GM12864 (cell line): ENCODE measurements at regions not wholly inside any gene's neighbourhood (a gene's known extent, or its start where the extent isn't known, plus 50 kb on each side); places are given as distances from the start of the nearest gene placed in this dataset.

Experiments used
- DNase-seq: peaks from one replicate; pipeline ENCODE4 v3.0.0-alpha.2; 2011; ENCODE audit warnings: low read depth
- H3K4me3 ChIP-seq: 2 replicates; pipeline ENCODE4 v1.5.1; 2011; ENCODE audit warnings: mild to moderate bottlenecking, low read depth, low read length, control low read depth
- TF ChIP-seq, protein P1 (sequence below): IDR thresholded peaks from 2 replicates; pipeline ENCODE4 v1.5.1; 2011; ENCODE audit warnings: low read depth, mild to moderate bottlenecking, moderate library complexity, low read length, control low read depth, inconsistent platforms; ENCODE audit errors: missing control alignments

DNA sequence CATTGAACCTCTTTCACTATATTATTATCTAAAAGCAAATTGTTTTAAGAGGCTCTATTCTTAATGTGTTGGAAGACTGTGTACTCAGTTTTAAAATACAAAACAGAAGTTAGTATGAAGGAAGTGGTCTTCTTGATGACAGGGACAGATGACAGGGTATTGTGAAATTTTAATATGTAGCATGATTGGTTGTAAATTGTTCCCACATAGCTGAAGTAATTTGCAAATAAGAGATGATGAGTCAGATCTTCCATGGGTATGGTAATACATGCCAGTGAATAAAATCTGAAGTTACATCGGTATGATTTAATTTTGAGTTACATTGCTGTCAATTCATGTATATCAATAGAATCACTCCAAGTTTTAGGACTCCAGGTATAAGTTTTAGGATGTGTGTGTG, 454.8 kb downstream of the AEBP2 start:
- TF ChIP-seq, protein P1, sequence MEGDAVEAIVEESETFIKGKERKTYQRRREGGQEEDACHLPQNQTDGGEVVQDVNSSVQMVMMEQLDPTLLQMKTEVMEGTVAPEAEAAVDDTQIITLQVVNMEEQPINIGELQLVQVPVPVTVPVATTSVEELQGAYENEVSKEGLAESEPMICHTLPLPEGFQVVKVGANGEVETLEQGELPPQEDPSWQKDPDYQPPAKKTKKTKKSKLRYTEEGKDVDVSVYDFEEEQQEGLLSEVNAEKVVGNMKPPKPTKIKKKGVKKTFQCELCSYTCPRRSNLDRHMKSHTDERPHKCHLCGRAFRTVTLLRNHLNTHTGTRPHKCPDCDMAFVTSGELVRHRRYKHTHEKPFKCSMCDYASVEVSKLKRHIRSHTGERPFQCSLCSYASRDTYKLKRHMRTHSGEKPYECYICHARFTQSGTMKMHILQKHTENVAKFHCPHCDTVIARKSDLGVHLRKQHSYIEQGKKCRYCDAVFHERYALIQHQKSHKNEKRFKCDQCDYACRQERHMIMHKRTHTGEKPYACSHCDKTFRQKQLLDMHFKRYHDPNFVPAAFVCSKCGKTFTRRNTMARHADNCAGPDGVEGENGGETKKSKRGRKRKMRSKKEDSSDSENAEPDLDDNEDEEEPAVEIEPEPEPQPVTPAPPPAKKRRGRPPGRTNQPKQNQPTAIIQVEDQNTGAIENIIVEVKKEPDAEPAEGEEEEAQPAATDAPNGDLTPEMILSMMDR, result no peak
- DNase-seq, result no peak
- no peak overlapping the region for H3K4me3 ChIP-seq

DNA sequence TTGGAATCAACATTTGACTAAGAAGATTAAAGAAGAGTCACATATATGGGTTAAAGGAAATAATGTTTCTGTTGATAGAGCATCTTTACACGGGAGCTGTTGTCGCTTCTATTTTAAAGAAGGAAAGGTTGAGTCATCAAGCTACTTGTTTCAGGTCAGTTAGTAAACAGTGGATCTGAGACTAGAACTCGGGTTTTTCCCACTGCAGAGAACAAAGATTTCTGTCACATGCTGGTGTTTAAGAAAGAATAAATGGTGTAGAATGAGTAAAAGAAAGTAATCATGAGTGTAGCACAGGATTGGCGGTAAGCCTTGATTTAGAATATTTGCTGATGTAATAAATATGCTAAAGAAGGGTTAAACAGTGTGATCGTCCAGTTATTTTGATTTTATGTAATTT, 455.5 kb downstream of the AEBP2 start:
- no peak overlapping the region for H3K4me3 ChIP-seq
- TF ChIP-seq, protein P1, result no peak
- peak; percentile 24 for DNase-seq

DNA sequence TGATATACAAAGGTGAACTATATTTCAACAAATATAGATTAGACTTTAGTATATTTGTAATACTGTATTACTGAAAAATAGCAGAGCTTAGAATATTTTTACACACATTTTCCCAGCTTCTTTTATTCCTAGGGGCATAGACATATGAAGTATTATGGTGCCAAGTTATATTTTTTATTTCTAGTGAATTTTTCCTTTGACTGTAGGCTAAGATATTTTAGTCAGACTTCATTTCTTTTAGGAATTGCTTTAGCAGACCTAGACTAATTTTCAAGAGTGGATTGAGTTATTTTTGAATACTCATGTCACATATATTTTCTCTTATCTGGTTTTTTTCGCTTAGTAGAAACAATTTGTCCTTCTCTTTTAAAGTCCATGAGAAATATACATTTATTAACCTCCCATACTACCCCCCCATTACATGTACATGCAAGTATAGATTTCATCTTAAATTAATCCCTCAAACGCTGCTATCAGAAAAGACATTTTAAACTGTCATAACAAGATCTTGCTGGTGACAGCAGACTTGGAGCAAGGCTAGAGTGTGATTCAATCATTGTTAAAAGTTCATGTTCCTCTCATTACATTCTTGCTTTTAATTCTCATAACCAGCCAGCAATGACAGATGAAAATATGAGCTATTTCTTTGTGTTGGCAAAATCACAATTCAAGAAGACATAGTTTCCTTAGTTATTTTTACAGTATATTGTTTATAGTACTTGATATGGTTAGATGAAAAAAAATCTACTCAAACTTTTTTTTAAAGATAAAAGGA, 456.1 kb downstream of the AEBP2 start:
- no peak for DNase-seq
- H3K4me3 ChIP-seq, result no peak overlapping the region
- TF ChIP-seq, protein P1, result no peak

DNA sequence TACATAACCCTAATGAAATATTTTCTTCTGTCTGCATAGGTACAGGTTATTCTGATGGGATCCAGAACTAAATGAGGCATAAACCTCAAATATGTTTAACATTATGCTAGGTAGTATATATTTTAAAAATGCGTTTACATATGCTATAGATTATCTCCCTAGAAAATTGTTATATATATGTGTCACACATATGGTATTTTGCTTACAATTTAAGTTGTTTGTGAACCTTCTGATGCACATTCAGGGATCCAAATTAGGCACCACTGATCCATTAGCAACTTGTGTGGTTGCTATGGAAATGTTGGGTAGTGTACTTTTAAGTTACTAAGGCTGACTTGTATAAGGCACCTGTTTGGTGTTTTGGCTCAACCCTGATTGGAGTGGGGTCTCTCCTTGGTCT, 456.7 kb downstream of the AEBP2 start:
- no peak overlapping the region for H3K4me3 ChIP-seq
- TF ChIP-seq, protein P1, result no peak
- no peak for DNase-seq

DNA sequence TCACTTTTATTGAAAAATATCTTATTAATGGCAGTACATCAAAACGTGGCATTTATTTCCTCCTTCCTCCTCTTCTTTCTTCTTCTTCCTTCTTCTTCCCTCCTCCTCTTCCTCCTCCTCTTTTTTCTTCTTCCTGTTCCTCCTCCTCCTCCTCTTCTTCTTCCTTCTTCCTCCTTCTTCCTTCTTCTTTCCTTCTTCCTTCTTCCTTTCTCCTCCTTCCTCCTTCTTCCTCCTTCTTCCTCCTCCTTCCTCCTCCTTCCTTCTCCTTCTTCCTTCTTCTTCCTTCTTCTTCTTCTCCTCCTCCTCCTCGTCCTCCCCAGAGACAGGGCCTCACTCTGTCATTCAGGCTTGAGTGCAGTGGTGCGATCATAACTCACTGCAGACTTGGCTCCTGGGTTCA, 457.2 kb downstream of the AEBP2 start:
- TF ChIP-seq, protein P1, result no peak
- DNase-seq, result no peak
- no peak overlapping the region for H3K4me3 ChIP-seq

DNA sequence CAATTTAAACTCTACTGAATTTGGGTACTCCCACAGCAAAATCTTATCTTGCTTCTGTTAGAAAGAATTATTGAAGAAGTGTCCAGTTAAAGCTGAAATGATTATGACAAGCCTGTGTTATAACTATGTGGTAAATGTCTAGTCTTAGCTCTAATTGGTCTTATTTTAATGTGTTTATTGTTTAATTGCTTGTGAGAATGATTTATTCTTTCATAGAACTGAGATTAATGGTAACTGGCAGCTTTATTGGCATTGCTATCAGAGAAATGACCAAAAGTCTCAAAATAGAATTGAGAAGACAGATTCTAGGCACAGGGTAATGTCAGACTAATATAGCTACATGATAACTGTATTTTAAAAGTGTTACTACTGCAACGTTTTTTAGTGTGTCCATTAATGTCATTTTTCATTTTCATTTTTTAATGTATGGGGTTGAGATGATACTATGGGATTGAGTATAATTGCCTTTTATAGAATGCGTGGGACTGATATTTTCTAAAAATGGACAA, 458.7 kb downstream of the AEBP2 start:
- DNase-seq, result no peak
- H3K4me3 ChIP-seq, result no peak overlapping the region
- TF ChIP-seq, protein P1, result no peak

DNA sequence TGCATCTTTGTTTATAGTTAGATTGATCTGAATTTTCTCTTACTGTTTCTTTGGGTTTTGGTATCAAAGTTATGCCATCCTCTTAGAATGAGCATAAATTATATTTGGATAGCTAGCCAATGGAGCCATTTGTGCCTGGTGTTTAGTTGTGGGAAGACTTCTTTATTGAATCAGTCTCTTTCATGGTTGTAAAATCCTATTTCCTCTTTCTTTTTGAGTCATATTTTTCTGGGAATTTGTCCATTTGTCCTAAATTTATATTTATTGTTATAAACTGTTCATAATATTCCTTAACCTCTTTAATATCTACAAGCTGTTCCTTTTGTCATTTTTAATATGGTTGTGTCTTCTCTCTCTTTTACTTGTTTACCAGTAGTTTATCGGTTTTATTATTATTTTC, 462.5 kb downstream of the AEBP2 start:
- TF ChIP-seq, protein P1, result no peak
- DNase-seq, result no peak
- no peak overlapping the region for H3K4me3 ChIP-seq
